GM21529 (cell line): ENCODE measurements at regions not wholly inside any gene's neighbourhood (a gene's known extent, or its start where the extent isn't known, plus 50 kb on each side); places are given as distances from the start of the nearest gene placed in this dataset.

ENCODE experiments used
- ATAC-seq: cut with Tn5 transposase; IDR thresholded peaks from one replicate; pipeline ENCODE4 v1.9.1; 2021; ENCODE audit not compliant: unreplicated experiment

DNA sequence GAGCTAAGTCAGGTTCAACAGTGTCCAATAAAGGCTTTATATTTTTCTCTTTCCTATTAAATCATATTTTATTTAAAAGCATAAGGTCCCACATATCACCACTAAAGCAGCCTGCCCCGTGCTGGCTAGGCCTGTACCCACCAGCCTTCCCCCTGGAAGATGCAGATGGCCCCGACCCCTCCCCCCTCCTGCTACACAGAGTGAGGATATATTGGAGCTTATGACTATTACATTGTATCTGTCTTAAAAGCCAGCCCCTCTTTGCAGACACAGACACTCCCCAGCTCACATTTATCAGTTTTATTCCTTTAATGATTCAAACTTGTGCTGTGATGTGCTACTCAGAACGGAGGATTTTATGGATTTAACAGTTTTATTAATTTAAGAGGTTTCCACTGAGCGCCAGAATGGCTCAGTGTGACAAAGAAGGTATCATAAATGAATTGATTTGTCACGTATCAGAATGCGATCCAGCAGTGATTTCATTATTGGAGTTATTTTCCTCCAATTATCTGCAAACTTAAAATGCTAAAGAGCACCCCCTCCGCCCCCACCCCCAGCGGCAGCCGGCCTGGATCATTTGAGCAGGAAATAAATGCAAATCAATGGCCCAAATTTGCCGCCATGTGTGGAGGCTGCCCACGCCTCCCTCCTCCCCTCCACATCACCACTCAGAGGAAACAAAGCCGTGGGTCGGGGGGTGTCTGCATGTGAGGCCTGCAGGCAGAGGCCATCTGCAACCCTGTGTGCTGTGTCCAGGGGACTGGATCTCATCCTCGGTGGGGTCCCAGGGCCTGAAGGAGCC lies 72.6 kb upstream of the ZMIZ1 start:
- no peak for ATAC-seq

GRCh38 chr10:78996792-78997129 lies 72.0 kb upstream of the ZMIZ1 start:
- no peak for ATAC-seq

DNA sequence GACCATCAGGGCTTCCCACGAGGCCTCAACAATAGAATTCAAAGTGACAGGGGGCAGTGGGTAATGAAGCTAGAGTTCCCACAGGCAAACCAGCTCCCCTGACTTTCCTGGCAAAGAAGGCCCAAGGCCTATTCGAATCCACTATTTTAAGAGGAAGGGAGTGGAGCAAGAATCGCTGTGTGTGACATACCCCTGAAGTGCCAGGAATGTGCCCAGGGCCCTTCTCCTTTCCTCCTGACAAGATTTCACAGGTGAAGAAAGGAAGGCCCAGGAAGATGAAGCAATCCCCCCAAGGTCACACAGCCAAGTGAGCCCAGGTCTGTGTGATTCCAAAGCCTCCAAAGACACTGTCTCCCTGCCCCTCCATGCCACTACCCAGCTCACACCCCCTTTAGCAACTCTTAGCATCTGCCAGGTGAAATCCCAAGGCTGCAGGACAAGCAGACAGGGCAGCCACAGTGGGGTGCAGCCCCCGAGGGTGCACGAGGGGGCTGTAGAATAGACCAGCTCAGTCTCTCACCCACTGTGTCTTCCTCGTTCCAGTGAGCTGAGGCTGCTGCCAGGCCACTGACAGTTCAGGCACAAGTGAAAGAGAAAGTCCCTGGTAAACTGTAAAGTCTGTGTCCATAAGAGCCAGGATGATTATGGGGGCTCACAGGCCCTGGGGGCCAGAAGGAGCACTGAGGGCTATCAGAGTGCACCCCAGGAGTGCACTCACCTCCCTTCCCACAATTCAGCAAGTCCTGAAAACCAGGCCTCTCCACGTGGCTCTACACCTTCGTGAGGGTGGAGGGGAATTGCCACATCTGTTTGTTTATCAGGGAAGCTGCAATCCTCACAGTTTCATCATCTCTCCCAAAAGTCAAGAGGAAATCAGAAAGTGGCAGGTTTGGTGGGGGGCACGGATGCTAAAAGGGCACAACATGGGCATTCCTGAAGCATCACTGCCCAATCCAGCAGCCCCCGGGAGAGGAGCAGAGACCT lies 70.8 kb upstream of the ZMIZ1 start:
- no peak for ATAC-seq

GRCh38 chr10:79001082-79001885 lies 67.5 kb upstream of the ZMIZ1 start:
- no peak for ATAC-seq

DNA sequence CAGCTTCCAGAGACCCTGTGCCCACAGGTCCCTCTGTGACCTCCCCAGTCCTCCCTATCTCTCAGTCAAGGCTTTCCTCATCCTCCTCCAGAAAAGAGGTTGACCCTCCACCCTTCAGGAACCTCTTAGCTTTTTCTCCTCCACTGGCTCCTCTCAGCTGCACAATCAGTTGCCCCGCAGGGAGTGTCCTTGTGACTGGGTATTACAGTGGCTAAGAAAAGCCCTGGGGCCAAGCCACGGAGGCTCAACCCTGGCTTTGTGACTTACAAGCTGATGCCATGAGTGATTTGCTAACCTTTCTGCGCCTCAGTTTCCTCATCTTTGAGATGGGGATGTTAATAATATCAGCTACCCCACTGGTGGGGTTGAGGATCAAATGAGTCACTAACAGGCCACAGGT lies 66.4 kb upstream of the ZMIZ1 start:
- ATAC-seq = no peak

GRCh38 chr10:79003183-79004100 lies 65.3 kb upstream of the ZMIZ1 start:
- no peak for ATAC-seq

DNA sequence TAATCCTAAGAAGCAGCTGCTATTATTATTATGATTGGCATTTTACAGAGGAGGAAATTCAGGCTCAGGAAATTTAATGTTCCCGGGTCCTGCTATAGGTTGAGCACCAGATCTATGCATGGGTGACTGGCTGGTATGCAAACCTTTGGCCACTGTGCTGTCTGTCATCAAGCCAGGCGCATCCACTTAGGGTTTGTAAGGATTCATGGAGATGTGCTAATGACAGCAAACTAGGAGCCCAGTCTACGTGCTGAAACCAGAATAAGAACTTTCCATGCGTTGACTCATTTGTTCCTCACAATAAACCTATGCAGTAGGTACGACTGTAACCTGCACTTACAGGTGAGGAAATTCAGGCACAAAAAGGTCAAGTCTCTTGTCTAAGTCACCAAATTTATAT lies 64.5 kb upstream of the ZMIZ1 start:
- no peak for ATAC-seq

GRCh38 chr10:79005126-79005810 lies 63.5 kb upstream of the ZMIZ1 start:
- no peak for ATAC-seq

DNA sequence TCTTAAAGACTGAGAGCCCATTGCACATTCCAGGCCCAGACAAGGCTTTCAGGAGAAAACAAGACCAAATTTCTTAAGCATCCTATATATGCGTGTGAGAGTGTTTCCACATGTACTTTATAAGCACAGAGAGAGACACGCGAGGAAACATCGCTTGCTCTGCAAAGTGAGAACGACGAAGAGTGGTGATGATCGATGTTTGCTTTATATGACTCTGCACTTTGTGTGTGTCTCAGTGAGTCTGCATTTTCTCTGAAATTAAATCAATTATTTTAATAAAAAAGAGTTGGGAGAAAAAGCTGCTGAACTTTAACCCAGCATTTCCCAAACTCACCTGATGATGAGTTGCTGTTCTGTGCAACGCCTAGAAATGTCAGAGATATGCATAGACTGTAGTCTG lies 61.7 kb upstream of the ZMIZ1 start:
- ATAC-seq = no peak

DNA sequence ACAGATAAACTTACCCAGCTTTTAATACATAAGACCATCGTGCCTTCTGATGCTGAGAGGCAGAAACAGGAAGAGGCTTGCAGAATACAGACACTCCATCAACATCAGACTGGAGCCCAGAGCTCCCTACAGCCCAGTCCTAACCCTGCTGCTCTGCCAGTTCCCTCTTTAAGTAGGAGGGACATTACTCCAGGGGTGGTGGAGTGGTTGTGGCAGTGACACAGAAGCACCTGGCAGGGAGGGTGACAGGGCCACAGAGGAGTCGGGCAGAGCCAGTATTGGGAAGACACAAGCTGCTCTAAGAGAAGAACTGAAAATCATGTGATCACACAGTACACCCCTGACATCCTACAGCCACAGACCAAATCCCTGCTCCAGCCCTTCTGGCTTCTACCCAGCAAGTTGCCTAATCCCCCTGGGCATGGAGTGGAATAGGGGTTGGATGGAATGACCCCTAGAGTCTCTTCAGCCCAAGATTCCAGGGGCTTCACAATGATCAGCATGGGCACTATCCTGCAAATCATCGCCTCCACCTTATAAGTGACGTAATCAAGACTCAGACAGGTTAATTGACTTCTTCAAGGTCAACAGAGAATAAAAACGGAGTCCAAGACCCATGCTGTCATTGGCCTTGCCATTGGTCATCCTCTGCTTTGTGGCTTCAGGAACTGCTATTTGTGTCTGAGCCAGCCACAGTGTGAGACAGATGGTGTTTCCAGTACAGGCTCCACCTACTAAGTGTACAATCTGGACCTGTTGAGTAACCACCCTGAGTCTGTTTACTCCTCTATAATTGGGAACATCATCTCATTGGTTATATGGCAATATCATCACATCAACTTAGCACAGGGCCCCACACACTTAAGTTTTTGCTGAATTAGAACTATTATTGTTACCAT lies 61.1 kb upstream of the ZMIZ1 start:
- ATAC-seq = no peak

DNA sequence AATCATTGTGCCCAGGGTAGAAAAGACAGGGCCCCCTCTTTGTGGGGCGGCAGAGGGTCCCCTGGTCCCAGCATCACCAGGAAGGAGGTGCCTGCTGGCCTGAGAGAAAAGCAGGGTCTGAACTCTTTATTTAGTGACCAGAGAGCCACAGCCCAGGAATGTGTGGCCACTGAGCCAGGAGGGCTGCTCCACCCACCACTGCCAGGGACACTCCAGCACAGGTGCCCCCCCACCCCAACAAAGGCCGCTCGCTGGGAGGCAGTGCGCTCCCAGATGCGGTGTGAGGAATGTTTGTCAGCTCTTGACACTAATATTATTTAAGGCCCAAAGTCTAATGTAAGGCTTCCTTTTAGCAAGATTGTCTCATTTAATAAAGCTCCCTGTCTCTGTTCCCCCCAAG lies 59.6 kb upstream of the ZMIZ1 start:
- no peak for ATAC-seq

DNA sequence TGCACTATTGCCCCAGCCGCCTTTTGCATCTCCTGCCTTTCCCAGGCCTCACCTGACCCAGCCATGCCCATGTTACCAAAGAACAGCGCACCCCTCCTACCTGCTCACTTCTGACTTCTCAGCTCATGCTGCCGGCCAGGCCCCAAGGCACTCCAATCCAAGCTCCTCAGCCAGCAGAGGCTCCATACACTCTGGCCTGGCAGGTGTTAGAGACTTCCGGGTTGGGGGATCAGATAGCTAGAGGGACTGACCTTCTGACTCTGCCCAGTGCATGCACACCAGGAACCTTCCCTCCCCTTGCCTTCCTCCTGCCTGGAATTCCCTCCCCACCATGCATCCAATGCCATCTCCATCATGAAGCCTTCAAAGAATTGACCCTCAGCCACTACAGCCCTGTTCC lies 56.2 kb upstream of the ZMIZ1 start:
- no peak for ATAC-seq

DNA sequence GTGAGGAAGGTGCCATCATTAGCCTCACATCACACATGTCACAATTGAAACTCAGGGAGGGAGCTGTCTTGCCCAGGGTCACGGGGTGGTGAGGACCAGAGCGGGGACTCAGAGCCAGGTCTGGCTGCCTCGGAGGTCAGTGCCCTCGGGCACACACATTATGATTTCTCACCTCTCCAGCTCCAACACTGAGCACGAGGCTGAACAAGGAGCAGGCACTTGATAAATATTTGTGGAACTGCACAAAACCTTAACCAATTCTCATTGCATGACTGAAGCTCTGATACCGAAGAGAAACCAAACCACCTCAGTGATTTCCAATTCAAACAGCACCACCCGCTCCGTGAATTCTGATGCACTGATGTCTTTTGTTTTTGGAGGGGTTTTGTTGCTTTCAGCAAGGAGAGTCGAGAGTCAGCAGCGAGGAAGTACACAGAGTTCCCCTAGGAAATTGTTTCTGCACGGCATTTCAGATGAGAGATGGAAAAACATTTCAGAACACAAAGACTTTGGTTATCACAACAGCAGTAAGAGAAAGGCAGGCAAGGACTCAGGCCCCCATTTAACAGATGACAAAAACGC lies 55.3 kb upstream of the ZMIZ1 start:
- no peak for ATAC-seq

- no peak for ATAC-seq
Measured at GRCh38 chr10:79014796-79015195, 54.0 kb upstream of the ZMIZ1 start.

- ATAC-seq = no peak
Measured at GRCh38 chr10:79017882-79018520, 50.8 kb upstream of the ZMIZ1 start.

DNA sequence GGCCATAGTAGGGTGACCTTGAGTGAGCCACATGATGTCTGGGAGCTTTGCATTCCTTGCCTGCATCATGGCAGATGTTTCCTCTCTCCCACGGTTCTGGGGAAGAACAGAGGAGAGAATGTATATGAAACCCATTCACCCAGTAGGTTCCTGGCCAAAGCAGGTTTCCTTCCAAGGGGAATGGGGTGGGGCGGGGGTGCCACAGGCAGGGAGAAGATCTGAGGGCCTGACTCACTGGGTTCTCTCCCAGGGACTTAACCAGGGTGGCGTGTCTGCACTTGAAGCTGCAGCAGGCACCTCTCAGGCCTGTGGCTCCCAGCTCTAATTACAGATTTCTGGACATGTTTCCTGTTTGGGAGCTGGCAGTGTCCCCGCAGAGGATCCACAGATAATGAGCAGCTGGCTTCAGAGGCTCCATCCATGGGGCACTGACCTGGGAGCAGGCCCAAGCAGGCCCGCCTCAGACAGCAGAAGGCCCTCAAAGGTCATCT lies 50.2 kb upstream of the ZMIZ1 start:
- no peak for ATAC-seq
